GM18502 (cell line): ENCODE measurements at regions not wholly inside any gene's neighbourhood (a gene's known extent, or its start where the extent isn't known, plus 50 kb on each side); places are given as distances from the start of the nearest gene placed in this dataset.
"Not testable (repeated sequence)": the region's sequence is repeated elsewhere in the genome, so short reads cannot be mapped to it uniquely, and the experiment has no call there.

ENCODE experiments used
- ATAC-seq: cut with Tn5 transposase; IDR thresholded peaks from one replicate; pipeline ENCODE4 v1.9.1; 2021; ENCODE audit warnings: mild to moderate bottlenecking; ENCODE audit not compliant: unreplicated experiment, poor library complexity

DNA sequence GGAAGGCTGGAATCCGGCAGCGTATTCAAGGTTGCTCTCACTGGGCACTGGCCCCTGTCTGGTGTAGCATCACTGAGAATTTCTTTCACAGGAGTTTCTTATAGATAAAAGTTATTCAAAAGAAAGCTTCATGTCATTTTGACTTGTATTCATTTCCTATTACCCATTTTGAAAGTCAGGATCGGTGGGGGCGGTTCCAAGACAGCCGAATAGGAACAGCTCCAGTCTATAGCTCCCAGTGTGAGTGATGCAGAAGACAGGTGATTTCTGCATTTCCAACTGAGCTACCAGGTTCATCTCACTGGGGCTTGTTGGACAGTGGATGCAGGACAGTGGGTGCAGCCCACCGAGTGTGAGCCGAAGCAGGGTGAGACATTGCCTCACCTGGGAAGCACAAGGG lies 51.5 kb upstream of the CDC42EP3 start:
- not testable (repeated sequence) for ATAC-seq

- no peak for ATAC-seq
Measured at GRCh38 chr2:37730037-37730818, 58.8 kb upstream of the CDC42EP3 start.

GRCh38 chr2:37732412-37732811 lies 61.0 kb upstream of the CDC42EP3 start:
- ATAC-seq: not testable (repeated sequence)

DNA sequence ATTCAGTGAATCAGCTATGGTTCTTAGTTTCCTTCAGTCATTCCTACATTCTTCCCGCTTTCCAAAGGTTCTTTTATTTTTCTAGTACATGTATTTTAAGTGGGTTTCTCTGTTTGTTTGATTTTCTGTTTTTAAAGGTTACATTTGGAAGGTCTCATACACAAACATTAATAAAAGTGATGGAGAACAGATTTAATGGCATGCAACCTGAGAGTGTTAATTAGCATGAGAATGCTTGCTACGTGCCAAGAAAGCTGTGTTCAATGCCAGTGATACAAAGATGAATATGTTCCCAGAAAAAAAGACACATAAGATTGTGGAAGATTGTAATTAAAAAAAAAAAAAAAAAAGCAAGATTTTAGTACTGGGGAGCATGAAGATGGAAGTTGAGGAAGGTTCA lies 61.8 kb upstream of the CDC42EP3 start:
- ATAC-seq: no peak

GRCh38 chr2:37733955-37734354 lies 62.5 kb upstream of the CDC42EP3 start:
- not testable (repeated sequence) for ATAC-seq

- not testable (repeated sequence) for ATAC-seq
Measured at GRCh38 chr2:37734891-37735523, 63.6 kb upstream of the CDC42EP3 start.

DNA sequence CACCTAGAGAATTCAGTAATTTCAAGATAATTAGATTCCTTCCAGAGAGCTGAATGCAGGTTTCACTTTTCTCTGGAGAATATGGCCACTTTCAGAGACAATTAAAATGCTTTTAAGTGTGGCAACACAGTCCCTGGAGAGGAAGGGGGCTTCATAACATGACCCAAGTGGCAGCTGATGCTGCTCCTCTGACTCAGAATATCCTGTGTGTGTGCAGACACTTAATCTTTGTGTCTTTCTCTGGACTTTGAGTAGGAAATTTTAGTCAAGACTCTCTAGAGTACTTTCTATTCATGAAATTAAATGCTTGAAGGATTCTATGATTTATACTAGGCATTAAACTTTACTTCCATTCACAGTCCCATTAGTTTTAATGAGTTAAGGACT lies 64.1 kb upstream of the CDC42EP3 start:
- ATAC-seq: not testable (repeated sequence)

- ATAC-seq: no peak
Measured at GRCh38 chr2:37737507-37737906, 66.1 kb upstream of the CDC42EP3 start.

DNA sequence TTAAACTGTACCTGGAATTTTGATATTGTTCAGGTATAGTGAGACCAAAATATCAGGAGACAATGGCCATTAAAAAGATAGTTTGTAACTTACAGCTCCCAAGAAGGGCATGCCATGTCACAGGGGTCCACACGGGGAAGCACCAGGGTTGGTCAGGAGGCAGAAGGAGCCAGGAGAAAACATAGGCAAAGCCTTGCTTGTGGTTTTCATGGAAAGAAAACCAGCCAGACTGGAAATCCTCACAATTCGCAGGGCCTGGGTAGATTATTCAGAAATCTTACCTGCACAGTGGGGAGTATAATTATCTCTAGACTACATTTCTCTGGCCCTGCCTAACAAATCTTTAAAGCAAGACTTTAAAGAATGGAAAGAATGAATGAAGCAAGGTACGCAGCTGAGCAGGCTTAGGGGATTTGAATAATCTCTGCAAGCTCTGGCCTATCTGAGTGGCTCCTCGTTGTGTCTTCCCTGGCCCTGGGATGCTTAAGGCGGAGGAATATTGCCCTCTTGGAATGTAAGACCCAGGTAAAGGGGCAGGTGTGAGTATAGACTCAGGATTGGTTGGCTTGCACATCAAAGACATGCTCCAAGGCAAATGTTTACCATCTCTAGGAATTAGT lies 66.9 kb upstream of the CDC42EP3 start:
- no peak for ATAC-seq

DNA sequence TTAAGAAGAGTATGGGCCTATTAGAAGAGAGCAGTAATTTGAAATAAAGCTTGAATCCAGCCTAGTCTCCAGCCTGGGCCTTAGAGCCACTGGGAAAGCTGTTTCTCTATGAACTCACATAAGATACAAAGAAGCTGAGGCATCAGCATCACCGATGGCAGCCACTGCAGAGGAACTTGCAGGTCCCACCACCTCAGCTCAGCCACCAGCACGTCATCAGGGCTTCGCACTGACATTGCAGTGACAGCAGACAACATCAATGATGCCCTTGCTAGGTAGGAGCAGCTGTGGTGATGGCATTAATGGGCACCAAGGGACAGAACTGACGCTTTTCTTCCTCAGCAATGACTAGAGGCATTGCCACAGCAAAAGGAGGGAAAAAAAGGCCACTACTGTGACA lies 67.7 kb upstream of the CDC42EP3 start:
- no peak for ATAC-seq

DNA sequence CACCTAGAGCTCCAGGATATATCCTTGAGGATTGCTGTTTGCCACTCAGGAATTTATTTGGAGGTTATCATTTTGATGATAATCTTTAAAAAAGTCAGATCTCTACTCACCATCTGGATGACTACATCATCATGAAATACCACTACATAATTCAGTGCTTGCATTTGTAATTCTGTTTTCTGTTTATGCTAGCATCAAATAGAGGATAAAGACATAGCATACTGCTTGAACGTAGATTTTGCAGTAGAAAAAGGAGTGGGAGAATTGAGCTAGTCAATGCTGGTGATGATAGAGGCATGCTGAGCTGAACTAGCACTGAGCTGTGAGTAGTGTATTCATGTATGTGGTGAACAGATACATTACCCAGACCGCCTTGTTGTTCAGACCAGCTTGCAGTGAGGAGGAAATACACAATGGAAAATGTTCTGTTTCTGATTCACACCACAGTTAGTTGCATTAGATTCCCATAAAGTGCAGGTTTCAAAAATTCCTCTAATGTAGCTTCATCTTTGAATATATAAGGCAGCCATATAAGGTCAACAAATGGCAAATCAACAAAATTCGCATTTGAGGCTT lies 68.8 kb upstream of the CDC42EP3 start:
- ATAC-seq: no peak

DNA sequence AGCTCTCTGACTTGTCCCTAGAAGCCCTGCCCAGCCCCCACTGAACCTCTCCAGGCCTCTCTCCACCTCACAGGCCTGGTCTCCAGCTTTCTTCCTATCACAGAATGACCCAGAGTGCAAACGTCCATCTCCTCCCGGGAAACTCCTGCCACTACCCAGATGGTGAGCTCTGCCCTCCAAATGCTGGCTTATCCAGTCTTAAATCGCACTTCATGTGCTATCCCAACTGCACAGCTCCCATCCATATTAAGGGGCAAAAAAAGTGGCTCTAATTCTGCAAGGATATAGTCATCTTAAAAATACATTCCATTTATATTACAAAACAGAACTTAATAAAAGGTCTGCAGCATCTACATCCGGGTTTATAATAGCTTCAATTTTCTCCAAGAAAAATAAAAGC lies 70.8 kb upstream of the CDC42EP3 start:
- no peak for ATAC-seq

- ATAC-seq: no peak
Measured at GRCh38 chr2:37744010-37744409, 72.6 kb upstream of the CDC42EP3 start.

GRCh38 chr2:37744961-37745360 lies 73.5 kb upstream of the CDC42EP3 start:
- ATAC-seq: not testable (repeated sequence)

DNA sequence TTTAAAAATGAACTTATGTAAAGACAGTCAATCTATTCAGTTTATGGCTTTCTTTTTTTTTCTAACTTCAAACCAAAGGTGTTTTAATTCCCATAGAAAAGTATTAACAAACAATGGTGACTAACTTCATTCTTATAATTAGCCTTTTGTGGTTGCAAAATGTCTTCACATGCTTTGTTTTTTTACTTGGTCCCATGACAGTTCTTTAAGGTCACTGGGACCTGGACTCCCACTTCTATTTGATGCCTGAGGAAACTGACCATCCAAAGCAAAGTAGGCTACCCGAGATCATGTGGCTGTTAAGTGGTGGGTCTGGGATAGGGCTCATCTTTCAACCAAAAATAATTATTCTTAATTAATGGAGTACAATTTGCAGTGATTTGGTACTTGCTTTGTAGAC lies 74.6 kb upstream of the CDC42EP3 start:
- ATAC-seq: not testable (repeated sequence)

- ATAC-seq: no peak
Measured at GRCh38 chr2:37746883-37747282, 75.4 kb upstream of the CDC42EP3 start.

DNA sequence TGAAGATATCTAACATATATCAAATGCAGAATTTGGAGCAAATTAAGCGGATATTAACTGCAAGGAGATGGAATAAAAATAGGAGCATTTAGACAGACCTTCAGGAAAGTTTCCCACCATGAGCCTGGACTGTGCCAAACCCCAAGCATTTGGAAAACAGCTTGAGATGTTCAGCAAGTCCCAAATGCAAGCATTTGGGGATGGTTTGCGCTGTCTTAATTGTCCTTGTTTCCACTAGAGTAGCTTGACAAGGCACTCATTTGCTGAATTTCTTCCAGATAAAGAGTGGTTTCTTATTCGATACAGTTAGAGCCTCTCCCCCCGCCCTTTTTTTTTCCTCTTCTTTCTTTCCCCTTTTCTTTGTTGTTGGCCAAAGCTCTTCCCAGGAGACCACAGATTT lies 77.1 kb upstream of the CDC42EP3 start:
- ATAC-seq: no peak

GRCh38 chr2:37750286-37750685 lies 78.8 kb upstream of the CDC42EP3 start:
- ATAC-seq: not testable (repeated sequence)

DNA sequence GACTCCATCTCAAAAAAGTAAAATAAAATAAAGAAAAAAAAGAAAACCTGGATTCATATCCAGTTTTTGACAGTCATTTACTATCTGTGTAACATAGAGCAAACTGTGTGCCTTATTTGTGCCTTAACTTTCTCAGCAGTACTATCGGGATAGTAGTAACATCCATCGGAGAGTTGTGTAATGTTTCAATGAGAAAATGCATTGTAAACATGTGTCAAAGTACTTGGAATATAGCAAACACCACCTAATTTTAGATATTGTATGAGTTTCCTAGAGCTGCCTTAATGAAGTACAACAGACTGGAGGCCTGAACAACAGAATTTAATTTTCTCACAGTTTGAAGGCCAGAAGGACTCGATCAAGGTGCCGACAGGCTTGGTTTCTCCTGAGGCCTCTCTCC lies 81.3 kb upstream of the CDC42EP3 start:
- no peak for ATAC-seq

- ATAC-seq: no peak
Measured at GRCh38 chr2:37753758-37754157, 82.3 kb upstream of the CDC42EP3 start.

- ATAC-seq: not testable (repeated sequence)
Measured at GRCh38 chr2:37755961-37756559, 84.6 kb upstream of the CDC42EP3 start.
